Fibroblast of lung (primary cell): ENCODE measurements at regions not wholly inside any gene's neighbourhood (a gene's known extent, or its start where the extent isn't known, plus 50 kb on each side); places are given as distances from the start of the nearest gene placed in this dataset.

Source experiments
- EZH2 ChIP-seq: IDR thresholded peaks from 2 replicates; pipeline ENCODE4 v1.5.1; 2012; ENCODE audit warnings: low read length, control low read depth, mild to moderate bottlenecking; ENCODE audit errors: missing control alignments
- TF ChIP-seq, protein P1 (sequence below), 2 donors: IDR thresholded peaks in 1 of 2; conservative IDR thresholded peaks in 1 of 2; 1 replicate in 1 of 2; 2 replicates in 1 of 2; pipeline ENCODE4 v1.5.1; 2011 to 2012; ENCODE audit warnings: low read length in 2 of 2, control low read depth in 1 of 2, inconsistent platforms in 1 of 2, low read depth in 1 of 2, mild to moderate bottlenecking in 1 of 2

DNA sequence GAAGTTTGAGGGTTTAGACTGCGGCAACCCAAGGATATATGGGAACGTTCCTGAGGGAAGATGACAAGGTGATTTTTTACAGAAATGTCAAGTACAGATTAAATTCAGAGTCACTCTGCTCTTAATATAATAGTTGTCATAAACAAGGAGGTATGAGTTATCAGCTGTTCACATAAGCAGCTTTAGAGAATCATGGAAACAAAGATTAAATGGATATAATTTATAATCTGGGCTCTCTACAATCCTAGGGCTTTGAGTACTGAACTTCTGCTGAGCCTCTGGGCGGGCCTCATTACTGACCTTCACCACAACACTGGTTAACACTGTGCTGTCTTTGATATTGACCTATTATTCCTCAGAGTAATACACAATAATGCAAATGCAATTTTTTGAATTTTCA, 577.8 kb downstream of the RPS29 start:
- TF ChIP-seq, protein P1, sequence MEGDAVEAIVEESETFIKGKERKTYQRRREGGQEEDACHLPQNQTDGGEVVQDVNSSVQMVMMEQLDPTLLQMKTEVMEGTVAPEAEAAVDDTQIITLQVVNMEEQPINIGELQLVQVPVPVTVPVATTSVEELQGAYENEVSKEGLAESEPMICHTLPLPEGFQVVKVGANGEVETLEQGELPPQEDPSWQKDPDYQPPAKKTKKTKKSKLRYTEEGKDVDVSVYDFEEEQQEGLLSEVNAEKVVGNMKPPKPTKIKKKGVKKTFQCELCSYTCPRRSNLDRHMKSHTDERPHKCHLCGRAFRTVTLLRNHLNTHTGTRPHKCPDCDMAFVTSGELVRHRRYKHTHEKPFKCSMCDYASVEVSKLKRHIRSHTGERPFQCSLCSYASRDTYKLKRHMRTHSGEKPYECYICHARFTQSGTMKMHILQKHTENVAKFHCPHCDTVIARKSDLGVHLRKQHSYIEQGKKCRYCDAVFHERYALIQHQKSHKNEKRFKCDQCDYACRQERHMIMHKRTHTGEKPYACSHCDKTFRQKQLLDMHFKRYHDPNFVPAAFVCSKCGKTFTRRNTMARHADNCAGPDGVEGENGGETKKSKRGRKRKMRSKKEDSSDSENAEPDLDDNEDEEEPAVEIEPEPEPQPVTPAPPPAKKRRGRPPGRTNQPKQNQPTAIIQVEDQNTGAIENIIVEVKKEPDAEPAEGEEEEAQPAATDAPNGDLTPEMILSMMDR (conservative IDR thresholded peaks at IDR 0.05 in 1 of 2, IDR thresholded peaks at IDR 0.05 in 1 of 2; ENCODE audit: low read depth in 1 of 2, low read length in 2 of 2) = no peak
- TF ChIP-seq EZH2 = no peak
